Stomach (tissue), 8 donors: ENCODE measurements at regions not wholly inside any gene's neighbourhood (a gene's known extent, or its start where the extent isn't known, plus 50 kb on each side); places are given as distances from the start of the nearest gene placed in this dataset.

Experiments used
- DNase-seq, 2 donors: peaks; one replicate each; pipeline versions ENCODE4 v3.0.0 to v3.0.0-alpha.2; 2013 to 2019
- H3K27ac ChIP-seq, 5 donors: fragments of 200-600 bp in 4 of 5; sonication (generic) in 4 of 5; one replicate each; pipeline ENCODE4 v1.5.1; 2013 to 2019; ENCODE audit warnings: mild to moderate bottlenecking in 1 of 5, moderate library complexity in 1 of 5
- H3K27me3 ChIP-seq, 3 donors: fragments of 200-600 bp; sonication (generic); one replicate each; pipeline ENCODE4 v1.5.1; 2017 to 2019; ENCODE audit warnings: mixed run types in 1 of 3
- H3K36me3 ChIP-seq, 4 donors: fragments of 200-600 bp; sonication (generic); 1 replicate in 3 of 4; 2 replicates in 1 of 4; pipeline ENCODE4 v1.5.1; 2016 to 2019
- H3K4me1 ChIP-seq, 4 donors: fragments of 200-600 bp; sonication (generic); one replicate each; pipeline ENCODE4 v1.5.1; 2016 to 2019
- H3K4me3 ChIP-seq, 4 donors: fragments of 200-600 bp; sonication (generic) in 3 of 4; one replicate each; pipeline ENCODE4 v1.5.1; 2016 to 2019; ENCODE audit warnings: mild to moderate bottlenecking in 1 of 4
- H3K9me3 ChIP-seq, 4 donors: fragments of 200-600 bp; sonication (generic); one replicate each; pipeline ENCODE4 v1.5.1; 2016 to 2019
- EP300 ChIP-seq: sonication (generic); formaldehyde crosslinking; IDR thresholded peaks from one replicate; pipeline ENCODE4 v1.6.1; 2017; ENCODE audit warnings: antibody characterized with exemption
- POLR2A ChIP-seq, 4 donors: fragments of 450-650 bp; IDR thresholded peaks; one replicate each; pipeline ENCODE4 v1.6.1; 2016; ENCODE audit warnings: antibody characterized with exemption in 4 of 4, control low read depth in 2 of 4, mild to moderate bottlenecking in 1 of 4, moderate library complexity in 1 of 4
- POLR2AphosphoS5 ChIP-seq, 3 donors: sonication (generic); formaldehyde crosslinking; IDR thresholded peaks; one replicate each; pipeline ENCODE4 v1.6.1; 2016; ENCODE audit warnings: antibody characterized with exemption in 3 of 3
- WGBS, 5 donors: extraction: QIAGEN DNeasy Blood & Tissue Kit in 3 of 5; methylation state at CpG; one replicate each; pipeline versions ENCODE4 v1.1.5 to v1.1.7; 2013 to 2018; 5-methylcytosine and 5-hydroxymethylcytosine counted together
- intact Hi-C: fragments of 100-400 bp; cut with DNase I; formaldehyde crosslinking; loops from one replicate; pipeline ENCODE4 v1.15.1; 2023; ENCODE audit warnings: low total_unique reads
- TF ChIP-seq, protein P1 (sequence below), 7 experiments: fragments of 450-650 bp in 4 of 7; fragments of 200-600 bp in 3 of 7; sonication (generic) in 3 of 7; IDR thresholded peaks; one replicate each; pipeline ENCODE4 v1.5.1; 2016 to 2019; ENCODE audit warnings: antibody characterized with exemption in 7 of 7, control low read depth in 2 of 7, mild to moderate bottlenecking in 1 of 7
- donor health status: healthy with polysubstance abuse.
- donor health status: Bipolar disorder and iron deficiency.
- donor health status: healthy.

DNA sequence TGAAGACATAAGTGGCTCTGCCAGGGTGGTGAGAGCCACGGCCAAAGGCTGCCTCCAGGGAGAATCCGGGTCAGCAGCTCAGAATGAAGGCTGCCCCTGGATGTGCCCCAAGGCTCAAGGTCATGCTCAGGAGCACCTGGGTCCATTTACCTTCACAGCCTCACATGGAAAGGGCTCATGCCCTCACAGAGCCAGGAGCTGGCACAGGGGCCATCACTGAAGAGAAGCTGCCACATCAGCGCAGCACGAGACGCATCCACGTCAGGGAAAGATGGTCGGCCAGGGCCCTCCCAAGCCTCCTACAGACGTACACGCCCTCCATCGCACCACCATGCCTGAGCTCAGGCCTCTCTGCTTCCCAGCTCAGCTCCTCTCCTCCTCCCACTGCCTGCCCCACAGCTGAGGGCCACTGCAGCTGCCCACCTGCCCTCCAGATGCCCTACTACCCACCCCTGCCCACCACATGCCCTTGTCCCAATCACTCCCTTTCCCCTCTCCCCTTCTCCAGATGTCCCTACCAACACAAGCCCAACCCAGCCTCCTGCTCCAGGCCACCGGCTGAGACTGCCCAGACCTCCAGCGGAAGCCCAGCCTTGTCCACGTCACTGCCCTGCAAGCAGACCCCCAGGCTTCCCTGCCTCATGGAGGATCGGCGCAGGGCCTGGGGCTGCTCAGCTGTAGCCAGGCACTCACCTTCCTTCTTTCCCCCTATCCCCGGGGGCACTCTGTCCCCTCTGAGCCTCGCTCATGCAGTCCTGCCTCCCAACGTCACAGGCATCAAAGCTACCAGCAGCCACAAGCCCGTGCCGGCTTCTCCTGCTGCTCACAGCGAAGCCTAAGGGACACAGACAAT lies 144.1 kb downstream of the SHANK2 start:
- DNase-seq = no peak
- H3K36me3 ChIP-seq = peaks cover 0 to 34% (median 26%) of the 10 kb centered on the region in 4 donors
- no peak overlapping the region for H3K4me3 ChIP-seq
- intact Hi-C loops = no loop called here
- H3K9me3 ChIP-seq = no peaks in the 10 kb centered on the region
- peaks cover 0 to 8% (median 0%) of the 10 kb centered on the region in 3 donors for H3K27me3 ChIP-seq
- H3K4me1 ChIP-seq = peaks cover 0 to 3% (median 0%) of the 10 kb centered on the region in 4 donors
- WGBS, 5 donors = 85 to 90% (median 88%) methylated on average over 19 to 21 of the region's 21 CpGs
- no peak overlapping the region for H3K27ac ChIP-seq
- TF ChIP-seq POLR2AphosphoS5 (IDR thresholded peaks at IDR 0.05) = no peak
- TF ChIP-seq, protein P1, sequence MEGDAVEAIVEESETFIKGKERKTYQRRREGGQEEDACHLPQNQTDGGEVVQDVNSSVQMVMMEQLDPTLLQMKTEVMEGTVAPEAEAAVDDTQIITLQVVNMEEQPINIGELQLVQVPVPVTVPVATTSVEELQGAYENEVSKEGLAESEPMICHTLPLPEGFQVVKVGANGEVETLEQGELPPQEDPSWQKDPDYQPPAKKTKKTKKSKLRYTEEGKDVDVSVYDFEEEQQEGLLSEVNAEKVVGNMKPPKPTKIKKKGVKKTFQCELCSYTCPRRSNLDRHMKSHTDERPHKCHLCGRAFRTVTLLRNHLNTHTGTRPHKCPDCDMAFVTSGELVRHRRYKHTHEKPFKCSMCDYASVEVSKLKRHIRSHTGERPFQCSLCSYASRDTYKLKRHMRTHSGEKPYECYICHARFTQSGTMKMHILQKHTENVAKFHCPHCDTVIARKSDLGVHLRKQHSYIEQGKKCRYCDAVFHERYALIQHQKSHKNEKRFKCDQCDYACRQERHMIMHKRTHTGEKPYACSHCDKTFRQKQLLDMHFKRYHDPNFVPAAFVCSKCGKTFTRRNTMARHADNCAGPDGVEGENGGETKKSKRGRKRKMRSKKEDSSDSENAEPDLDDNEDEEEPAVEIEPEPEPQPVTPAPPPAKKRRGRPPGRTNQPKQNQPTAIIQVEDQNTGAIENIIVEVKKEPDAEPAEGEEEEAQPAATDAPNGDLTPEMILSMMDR (IDR thresholded peaks at IDR 0.05) = no peak
- TF ChIP-seq POLR2A (IDR thresholded peaks at IDR 0.05) = no peak
- TF ChIP-seq EP300 = no peak

DNA sequence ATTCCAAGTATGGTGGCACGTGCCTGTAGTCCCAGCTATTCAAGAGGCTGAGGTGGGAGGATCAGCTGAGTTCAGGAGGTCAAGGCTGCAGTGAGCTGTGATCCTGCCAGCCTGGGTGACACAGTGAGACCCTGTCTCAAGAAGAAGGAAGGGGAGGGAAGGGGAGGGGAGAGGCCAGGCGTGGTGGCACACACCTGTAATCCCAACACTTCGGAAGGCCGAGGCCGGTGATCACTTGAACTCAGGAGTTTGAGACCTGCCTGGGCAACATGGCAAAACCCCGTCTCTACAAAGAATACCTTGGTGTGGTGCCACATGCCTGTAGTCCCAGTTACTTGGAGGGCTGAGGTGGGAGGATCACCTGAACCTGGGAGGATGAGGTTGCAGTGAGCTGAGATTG lies 145.7 kb downstream of the SHANK2 start:
- Histone ChIP-seq H3K36me3 (peaks cover 0 to 34% (median 26%) of the 10 kb centered on the region in 4 donors), H3K4me1 (peaks cover 0 to 10% (median 2%) of the 10 kb centered on the region in 4 donors), H3K4me3 (no peak overlapping the region), H3K9me3 (no peaks in the 10 kb centered on the region), H3K27me3 (no peaks in the 10 kb centered on the region), H3K27ac (no peak overlapping the region)
- no peak for DNase-seq
- intact Hi-C loops = no loop called here
- TF ChIP-seq EP300 = no peak
- no peak for TF ChIP-seq POLR2A (IDR thresholded peaks at IDR 0.05)
- no peak for TF ChIP-seq POLR2AphosphoS5 (IDR thresholded peaks at IDR 0.05)
- TF ChIP-seq, protein P1 (IDR thresholded peaks at IDR 0.05) = no peak
- WGBS, 5 donors = 86 to 92% (median 88%) methylated on average over 5 to 6 of the region's 6 CpGs

DNA sequence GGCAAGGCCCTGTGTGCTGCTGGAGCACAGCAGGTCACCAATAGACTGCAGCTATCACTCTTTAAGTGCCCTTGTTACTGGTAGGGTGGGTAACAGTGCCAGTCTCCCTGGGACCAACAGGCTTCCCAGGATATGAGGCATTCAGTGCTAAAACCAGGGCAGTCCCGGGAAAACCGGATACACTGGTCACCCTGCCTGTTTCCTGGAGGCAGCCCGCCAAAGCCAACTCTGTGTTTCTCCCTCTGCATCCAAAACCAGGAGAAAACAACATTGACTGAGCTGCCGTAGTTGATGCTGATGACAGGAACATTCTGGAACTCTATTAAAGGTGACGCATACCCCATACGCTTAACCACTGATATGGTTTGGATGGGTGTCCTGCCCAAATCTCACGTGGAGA lies 149.1 kb downstream of the SHANK2 start:
- Histone ChIP-seq H3K36me3 (peaks cover 0 to 9% (median 9%) of the 10 kb centered on the region in 4 donors), H3K4me1 (peaks cover 0 to 10% (median 2%) of the 10 kb centered on the region in 4 donors), H3K27me3 (no peaks in the 10 kb centered on the region), H3K27ac (peak overlapping the region in 1 of 5 donors; percentile 72), H3K4me3 (no peak overlapping the region), H3K9me3 (no peaks in the 10 kb centered on the region)
- TF ChIP-seq EP300 (no peak), POLR2A (IDR thresholded peaks at IDR 0.05) (no peak)
- WGBS, 5 donors = 36 to 75% (median 54%) methylated on average over 7 of the region's 7 CpGs
- intact Hi-C loops = no loop called here
- DNase-seq = peak in 1 of 2 donors; percentile 82

DNA sequence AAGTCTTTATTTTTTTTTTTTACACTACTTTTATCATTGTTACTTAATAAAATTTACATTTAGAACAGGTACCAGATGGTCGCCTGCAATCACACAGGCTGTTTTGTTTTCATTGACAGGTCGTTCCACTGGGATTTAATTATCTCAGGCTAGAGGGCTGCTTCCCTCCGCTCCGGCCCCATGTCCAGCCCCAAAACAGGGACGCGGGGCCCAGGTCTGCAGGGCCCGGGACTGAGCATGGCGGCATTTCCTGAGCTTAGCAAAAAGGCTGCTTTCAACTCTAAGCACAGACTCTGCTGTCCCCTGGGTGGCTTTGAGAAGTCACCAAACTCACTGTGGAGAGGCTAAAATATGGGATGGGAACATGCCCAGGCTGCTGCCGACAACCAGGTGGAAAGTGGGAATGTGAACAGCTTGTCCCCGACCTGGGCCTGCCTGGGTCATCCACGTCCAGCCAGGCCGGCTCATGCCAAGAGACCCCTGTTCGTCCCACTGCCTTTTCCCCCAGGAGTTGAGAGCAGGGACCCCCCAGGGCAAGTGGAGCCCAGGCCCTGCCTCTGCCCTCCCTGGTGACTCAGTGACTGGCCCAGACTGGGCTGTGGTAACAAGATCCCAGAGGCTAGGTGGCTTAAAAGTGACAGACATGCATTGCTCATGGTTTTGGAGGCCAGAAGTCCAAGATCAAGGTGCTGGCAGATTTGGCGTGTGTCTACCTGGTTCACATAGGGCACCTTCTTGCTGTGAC lies 150.0 kb downstream of the SHANK2 start:
- no peak for DNase-seq
- 81 to 87% (median 86%) methylated on average over 8 to 14 of the region's 14 CpGs for WGBS, 5 donors
- no peak for TF ChIP-seq EP300
- no peak for TF ChIP-seq POLR2A (IDR thresholded peaks at IDR 0.05)
- TF ChIP-seq, protein P1 (IDR thresholded peaks at IDR 0.05) = no peak
- TF ChIP-seq POLR2AphosphoS5 (IDR thresholded peaks at IDR 0.05) = no peak
- Histone ChIP-seq H3K9me3 (no peaks in the 10 kb centered on the region), H3K27ac (peak overlapping the region in 2 of 5 donors; percentile 10 to 72), H3K36me3 (peaks cover 0 to 12% (median 5%) of the 10 kb centered on the region in 4 donors), H3K27me3 (no peaks in the 10 kb centered on the region), H3K4me3 (no peak overlapping the region), H3K4me1 (peaks cover 0 to 10% (median 2%) of the 10 kb centered on the region in 4 donors)
- intact Hi-C loops = no loop called here
